Progenitor cell of endocrine pancreas (in vitro differentiated cells): ENCODE measurements at regions not wholly inside any gene's neighbourhood (a gene's known extent, or its start where the extent isn't known, plus 50 kb on each side); places are given as distances from the start of the nearest gene placed in this dataset.

Experiments
- DNase-seq: peaks from one replicate; pipeline ENCODE4 v3.0.0; 2021; ENCODE audit warnings: low spot score; ENCODE audit not compliant: unreplicated experiment
- H3K27ac Mint-ChIP-seq: 2 replicates; pipeline ENCODE4 v1.8.0; 2021; ENCODE audit warnings: mild to moderate bottlenecking, moderate library complexity, mixed read lengths
- H3K27me3 Mint-ChIP-seq: 2 replicates; pipeline ENCODE4 v1.8.0; 2021; ENCODE audit warnings: mixed read lengths
- H3K36me3 Mint-ChIP-seq: 2 replicates; pipeline ENCODE4 v1.8.0; 2022; ENCODE audit warnings: mixed read lengths; ENCODE audit not compliant: insufficient read depth
- H3K4me1 Mint-ChIP-seq: 2 replicates; pipeline ENCODE4 v1.8.0; 2021; ENCODE audit warnings: low read depth, mixed read lengths
- H3K4me3 Mint-ChIP-seq: 2 replicates; pipeline ENCODE4 v1.8.0; 2021; ENCODE audit warnings: low read depth, mild to moderate bottlenecking, moderate library complexity, mixed read lengths
- H3K9me3 Mint-ChIP-seq: 2 replicates; pipeline ENCODE4 v1.8.0; 2021; ENCODE audit warnings: low read depth, mixed read lengths
- CTCF ChIP-seq: fragments of 200-600 bp; sonication (generic); IDR thresholded peaks from one replicate; pipeline ENCODE4 v1.5.0; 2021; ENCODE audit warnings: antibody characterized with exemption, mild to moderate bottlenecking; ENCODE audit not compliant: unreplicated experiment

- Mint-ChIP-seq H3K4me3 (no peak overlapping the region), H3K27me3 (no peaks in the 10 kb centered on the region)
Measured at GRCh38 chr2:194619366-194619765, 1037.7 kb upstream of the SLC39A10 start.

GRCh38 chr2:194618432-194618831, 1038.6 kb upstream of the SLC39A10 start:
- no peak overlapping the region for H3K27ac Mint-ChIP-seq
- H3K9me3 Mint-ChIP-seq, result peaks cover under 1% of the 10 kb centered on the region
- no peak for DNase-seq
- no peak for TF ChIP-seq CTCF
- H3K4me3 Mint-ChIP-seq, result no peak overlapping the region
- H3K36me3 Mint-ChIP-seq, result peaks cover under 1% of the 10 kb centered on the region
- H3K27me3 Mint-ChIP-seq, result no peaks in the 10 kb centered on the region
- H3K4me1 Mint-ChIP-seq, result peaks cover 17% of the 10 kb centered on the region

More at GRCh38 chr2:194619366-194619765, 1037.7 kb upstream of the SLC39A10 start:
- DNase-seq, result no peak
- Mint-ChIP-seq H3K4me1 (peaks cover 15% of the 10 kb centered on the region), H3K27ac (no peak overlapping the region), H3K9me3 (no peaks in the 10 kb centered on the region), H3K36me3 (no peaks in the 10 kb centered on the region)
- TF ChIP-seq CTCF, result no peak

GRCh38 chr2:194616334-194616733, 1040.7 kb upstream of the SLC39A10 start:
- Mint-ChIP-seq H3K4me1 (peaks cover 19% of the 10 kb centered on the region), H3K9me3 (peaks cover 15% of the 10 kb centered on the region), H3K27me3 (no peaks in the 10 kb centered on the region), H3K36me3 (peaks cover 5% of the 10 kb centered on the region), H3K27ac (no peak overlapping the region), H3K4me3 (no peak overlapping the region)
- DNase-seq, result no peak
- no peak for TF ChIP-seq CTCF

GRCh38 chr2:194610297-194610696, 1046.7 kb upstream of the SLC39A10 start:
- TF ChIP-seq CTCF, result no peak
- Mint-ChIP-seq H3K27ac (no peak overlapping the region), H3K27me3 (no peaks in the 10 kb centered on the region), H3K4me3 (no peak overlapping the region), H3K4me1 (peaks cover 4% of the 10 kb centered on the region), H3K36me3 (peaks cover 5% of the 10 kb centered on the region), H3K9me3 (peaks cover 32% of the 10 kb centered on the region)
- DNase-seq, result no peak

- DNase-seq, result no peak
- Mint-ChIP-seq H3K27me3 (no peaks in the 10 kb centered on the region), H3K36me3 (peaks cover 5% of the 10 kb centered on the region), H3K27ac (no peak overlapping the region), H3K4me1 (peaks cover 2% of the 10 kb centered on the region), H3K9me3 (peaks cover 20% of the 10 kb centered on the region), H3K4me3 (no peak overlapping the region)
- no peak for TF ChIP-seq CTCF
Measured at GRCh38 chr2:194603429-194603828, 1053.6 kb upstream of the SLC39A10 start.
